Activated naive CD4-positive, alpha-beta T cell treated with anti-CD3 and anti-CD28 coated beads, Interleukin-2, amount 50 U/mL, for 24 hours (primary cell): ENCODE measurements at regions not wholly inside any gene's neighbourhood (a gene's known extent, or its start where the extent isn't known, plus 50 kb on each side); places are given as distances from the start of the nearest gene placed in this dataset.

Source experiments
- H3K27ac Mint-ChIP-seq: one replicate; pipeline ENCODE4 v1.8.0; 2021; ENCODE audit warnings: mild to moderate bottlenecking, mixed read lengths
- H3K27me3 Mint-ChIP-seq: one replicate; pipeline ENCODE4 v1.8.0; 2021; ENCODE audit warnings: mixed read lengths
- H3K36me3 Mint-ChIP-seq: one replicate; pipeline ENCODE4 v1.8.0; 2021; ENCODE audit warnings: mixed read lengths
- H3K4me1 Mint-ChIP-seq: one replicate; pipeline ENCODE4 v1.8.0; 2021; ENCODE audit warnings: mixed read lengths
- H3K4me3 Mint-ChIP-seq: one replicate; pipeline ENCODE4 v1.8.0; 2021; ENCODE audit warnings: mild to moderate bottlenecking, mixed read lengths
- H3K9me3 Mint-ChIP-seq: one replicate; pipeline ENCODE4 v1.8.0; 2021; ENCODE audit warnings: mixed read lengths

GRCh38 chr6:113646701-113647100 lies 210.4 kb upstream of the MARCKS start:
- H3K9me3 Mint-ChIP-seq = no peaks in the 10 kb centered on the region
- no peaks in the 10 kb centered on the region for H3K4me1 Mint-ChIP-seq
- no peak overlapping the region for H3K27ac Mint-ChIP-seq
- no peak overlapping the region for H3K4me3 Mint-ChIP-seq
- no peaks in the 10 kb centered on the region for H3K27me3 Mint-ChIP-seq
- H3K36me3 Mint-ChIP-seq = no peaks in the 10 kb centered on the region

GRCh38 chr6:113647143-113647889 lies 209.8 kb upstream of the MARCKS start:
- Mint-ChIP-seq H3K27me3 (no peaks in the 10 kb centered on the region), H3K4me1 (no peaks in the 10 kb centered on the region), H3K4me3 (no peak overlapping the region), H3K27ac (no peak overlapping the region), H3K9me3 (no peaks in the 10 kb centered on the region), H3K36me3 (no peaks in the 10 kb centered on the region)

- Mint-ChIP-seq H3K4me3 (no peak overlapping the region), H3K36me3 (no peaks in the 10 kb centered on the region), H3K27me3 (no peaks in the 10 kb centered on the region), H3K9me3 (no peaks in the 10 kb centered on the region), H3K27ac (no peak overlapping the region), H3K4me1 (no peaks in the 10 kb centered on the region)
Observed at GRCh38 chr6:113648698-113649097, 208.4 kb upstream of the MARCKS start.

GRCh38 chr6:113649276-113649675 lies 207.9 kb upstream of the MARCKS start:
- Mint-ChIP-seq H3K9me3 (no peaks in the 10 kb centered on the region), H3K27ac (no peak overlapping the region), H3K27me3 (no peaks in the 10 kb centered on the region), H3K4me3 (no peak overlapping the region), H3K4me1 (no peaks in the 10 kb centered on the region), H3K36me3 (no peaks in the 10 kb centered on the region)

- Mint-ChIP-seq H3K27ac (no peak overlapping the region), H3K27me3 (no peaks in the 10 kb centered on the region), H3K4me3 (no peak overlapping the region), H3K9me3 (no peaks in the 10 kb centered on the region), H3K36me3 (no peaks in the 10 kb centered on the region), H3K4me1 (no peaks in the 10 kb centered on the region)
Observed at GRCh38 chr6:113649880-113650609, 207.1 kb upstream of the MARCKS start.

GRCh38 chr6:113650610-113650979 lies 206.6 kb upstream of the MARCKS start:
- Mint-ChIP-seq H3K9me3 (no peaks in the 10 kb centered on the region), H3K27ac (no peak overlapping the region), H3K4me3 (no peak overlapping the region), H3K36me3 (no peaks in the 10 kb centered on the region), H3K27me3 (no peaks in the 10 kb centered on the region), H3K4me1 (no peaks in the 10 kb centered on the region)

GRCh38 chr6:113651120-113651519 lies 206.0 kb upstream of the MARCKS start:
- Mint-ChIP-seq H3K27ac (no peak overlapping the region), H3K4me1 (no peaks in the 10 kb centered on the region), H3K9me3 (no peaks in the 10 kb centered on the region), H3K4me3 (no peak overlapping the region), H3K27me3 (no peaks in the 10 kb centered on the region), H3K36me3 (no peaks in the 10 kb centered on the region)

- no peaks in the 10 kb centered on the region for H3K36me3 Mint-ChIP-seq
- no peaks in the 10 kb centered on the region for H3K9me3 Mint-ChIP-seq
- H3K4me1 Mint-ChIP-seq = no peaks in the 10 kb centered on the region
- no peaks in the 10 kb centered on the region for H3K27me3 Mint-ChIP-seq
- no peak overlapping the region for H3K27ac Mint-ChIP-seq
- no peak overlapping the region for H3K4me3 Mint-ChIP-seq
Observed at GRCh38 chr6:113651920-113652319, 205.2 kb upstream of the MARCKS start.

GRCh38 chr6:113653275-113653674 lies 203.9 kb upstream of the MARCKS start:
- peak overlapping the region; percentile 13 for H3K4me3 Mint-ChIP-seq
- H3K36me3 Mint-ChIP-seq = no peaks in the 10 kb centered on the region
- no peak overlapping the region for H3K27ac Mint-ChIP-seq
- H3K4me1 Mint-ChIP-seq = no peaks in the 10 kb centered on the region
- H3K9me3 Mint-ChIP-seq = no peaks in the 10 kb centered on the region
- H3K27me3 Mint-ChIP-seq = no peaks in the 10 kb centered on the region

GRCh38 chr6:113654396-113654795 lies 202.7 kb upstream of the MARCKS start:
- no peaks in the 10 kb centered on the region for H3K36me3 Mint-ChIP-seq
- H3K27me3 Mint-ChIP-seq = no peaks in the 10 kb centered on the region
- H3K9me3 Mint-ChIP-seq = no peaks in the 10 kb centered on the region
- no peak overlapping the region for H3K4me3 Mint-ChIP-seq
- no peaks in the 10 kb centered on the region for H3K4me1 Mint-ChIP-seq
- H3K27ac Mint-ChIP-seq = no peak overlapping the region

- Mint-ChIP-seq H3K27ac (no peak overlapping the region), H3K9me3 (no peaks in the 10 kb centered on the region), H3K36me3 (no peaks in the 10 kb centered on the region), H3K4me1 (no peaks in the 10 kb centered on the region), H3K27me3 (no peaks in the 10 kb centered on the region), H3K4me3 (no peak overlapping the region)
Observed at GRCh38 chr6:113655761-113656160, 201.4 kb upstream of the MARCKS start.

- Mint-ChIP-seq H3K27me3 (peaks cover 3% of the 10 kb centered on the region), H3K36me3 (no peaks in the 10 kb centered on the region), H3K4me1 (no peaks in the 10 kb centered on the region), H3K9me3 (no peaks in the 10 kb centered on the region), H3K27ac (no peak overlapping the region), H3K4me3 (no peak overlapping the region)
Observed at GRCh38 chr6:113659762-113660404, 197.3 kb upstream of the MARCKS start.

GRCh38 chr6:113660819-113661218 lies 196.3 kb upstream of the MARCKS start:
- no peaks in the 10 kb centered on the region for H3K9me3 Mint-ChIP-seq
- H3K36me3 Mint-ChIP-seq = no peaks in the 10 kb centered on the region

GRCh38 chr6:113662093-113662665 lies 195.0 kb upstream of the MARCKS start:
- Mint-ChIP-seq H3K4me3 (no peak overlapping the region), H3K9me3 (no peaks in the 10 kb centered on the region), H3K27ac (no peak overlapping the region), H3K4me1 (no peaks in the 10 kb centered on the region), H3K36me3 (no peaks in the 10 kb centered on the region), H3K27me3 (peaks cover 3% of the 10 kb centered on the region)

More at GRCh38 chr6:113660819-113661218, 196.3 kb upstream of the MARCKS start:
- Mint-ChIP-seq H3K27ac (no peak overlapping the region), H3K4me3 (no peak overlapping the region), H3K27me3 (peaks cover 3% of the 10 kb centered on the region), H3K4me1 (no peaks in the 10 kb centered on the region)

- H3K27me3 Mint-ChIP-seq = peaks cover 3% of the 10 kb centered on the region
- H3K9me3 Mint-ChIP-seq = no peaks in the 10 kb centered on the region
- H3K4me3 Mint-ChIP-seq = no peak overlapping the region
- H3K36me3 Mint-ChIP-seq = no peaks in the 10 kb centered on the region
- H3K4me1 Mint-ChIP-seq = no peaks in the 10 kb centered on the region
- no peak overlapping the region for H3K27ac Mint-ChIP-seq
Observed at GRCh38 chr6:113662688-113663333, 194.3 kb upstream of the MARCKS start.
